ENCODE measurements at regions not wholly inside any gene's neighbourhood (a gene's known extent, or its start where the extent isn't known, plus 50 kb on each side); places are given as distances from the start of the nearest gene placed in this dataset.

DNA sequence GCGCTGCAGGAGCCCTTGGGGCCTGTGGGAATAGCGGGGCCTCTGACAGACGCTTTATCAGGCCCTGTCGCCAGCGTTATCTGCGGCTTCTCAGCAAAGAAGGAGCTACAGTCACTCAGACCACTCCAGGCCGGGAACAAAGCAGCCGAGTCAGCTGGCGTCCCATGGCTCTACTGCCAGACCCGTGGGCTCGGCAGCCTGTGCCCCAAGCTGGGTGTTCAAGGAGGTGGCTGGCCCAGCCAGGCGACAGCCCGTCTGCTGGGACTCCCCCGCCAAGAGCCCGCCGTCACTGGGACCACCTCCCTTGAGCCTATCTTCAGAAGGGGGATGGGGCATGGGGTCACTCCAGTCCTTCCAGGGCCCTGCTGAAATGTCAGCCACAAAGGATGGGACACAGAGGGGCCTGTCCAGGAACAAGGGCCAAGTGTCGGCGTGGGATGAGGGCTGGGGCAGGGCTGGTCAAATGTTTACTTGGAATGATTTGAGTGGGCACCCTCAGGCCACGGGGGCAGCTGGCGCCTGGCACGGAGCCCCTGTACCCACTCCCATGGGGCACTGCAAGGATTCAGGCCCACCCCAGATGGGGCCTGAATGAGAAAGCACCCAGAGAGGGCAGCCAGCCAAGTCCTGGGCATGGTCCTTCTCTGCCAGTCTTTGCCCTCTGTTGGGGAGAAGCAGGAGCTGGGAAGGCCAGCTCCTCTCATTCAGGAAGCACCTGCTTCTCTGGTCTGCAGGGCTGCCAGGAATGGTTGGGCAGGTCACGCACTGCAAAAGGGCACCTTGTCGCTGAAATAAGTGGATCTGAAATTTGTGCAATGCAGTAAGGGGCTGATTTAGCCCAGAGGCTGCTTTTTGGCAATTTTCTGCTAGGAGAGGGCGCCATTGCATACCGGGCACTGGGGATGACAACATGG, 148.3 kb downstream of the SMAD6 start (continued):
- no peak for TF ChIP-seq PYGO2 (tag; IDR thresholded peaks at IDR 0.05)
- TF ChIP-seq, protein P1, sequence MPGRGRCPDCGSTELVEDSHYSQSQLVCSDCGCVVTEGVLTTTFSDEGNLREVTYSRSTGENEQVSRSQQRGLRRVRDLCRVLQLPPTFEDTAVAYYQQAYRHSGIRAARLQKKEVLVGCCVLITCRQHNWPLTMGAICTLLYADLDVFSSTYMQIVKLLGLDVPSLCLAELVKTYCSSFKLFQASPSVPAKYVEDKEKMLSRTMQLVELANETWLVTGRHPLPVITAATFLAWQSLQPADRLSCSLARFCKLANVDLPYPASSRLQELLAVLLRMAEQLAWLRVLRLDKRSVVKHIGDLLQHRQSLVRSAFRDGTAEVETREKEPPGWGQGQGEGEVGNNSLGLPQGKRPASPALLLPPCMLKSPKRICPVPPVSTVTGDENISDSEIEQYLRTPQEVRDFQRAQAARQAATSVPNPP (IDR thresholded peaks at IDR 0.05; ENCODE audit: borderline replicate concordance, insufficient read depth, insufficient read length) = no peak
- TF ChIP-seq DEAF1 (CRISPR knock-in tag; IDR thresholded peaks at IDR 0.05) = no peak
- no peak for TF ChIP-seq SRSF7 (optimal IDR thresholded peaks at IDR 0.05; ENCODE audit: low read depth, low read length)
- no peak for TF ChIP-seq ZNF507 (tag; conservative IDR thresholded peaks at IDR 0.05)
- no peak for TF ChIP-seq PTRF (tag; IDR thresholded peaks at IDR 0.05)
- 0 out of 2 replicates have a peak, but pooled peaks have one; percentile 56 for TF ChIP-seq SMAD4 (CRISPR knock-in tag; conservative IDR thresholded peaks at IDR 0.05)
- no peak for TF ChIP-seq BHLHE40 (IDR thresholded peaks at IDR 0.05; ENCODE audit: low read length)
- TF ChIP-seq, protein P2, sequence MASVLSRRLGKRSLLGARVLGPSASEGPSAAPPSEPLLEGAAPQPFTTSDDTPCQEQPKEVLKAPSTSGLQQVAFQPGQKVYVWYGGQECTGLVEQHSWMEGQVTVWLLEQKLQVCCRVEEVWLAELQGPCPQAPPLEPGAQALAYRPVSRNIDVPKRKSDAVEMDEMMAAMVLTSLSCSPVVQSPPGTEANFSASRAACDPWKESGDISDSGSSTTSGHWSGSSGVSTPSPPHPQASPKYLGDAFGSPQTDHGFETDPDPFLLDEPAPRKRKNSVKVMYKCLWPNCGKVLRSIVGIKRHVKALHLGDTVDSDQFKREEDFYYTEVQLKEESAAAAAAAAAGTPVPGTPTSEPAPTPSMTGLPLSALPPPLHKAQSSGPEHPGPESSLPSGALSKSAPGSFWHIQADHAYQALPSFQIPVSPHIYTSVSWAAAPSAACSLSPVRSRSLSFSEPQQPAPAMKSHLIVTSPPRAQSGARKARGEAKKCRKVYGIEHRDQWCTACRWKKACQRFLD (CRISPR knock-in tag; IDR thresholded peaks at IDR 0.05) = no peak
- no peak for TF ChIP-seq CHD2 (IDR thresholded peaks at IDR 0.05; ENCODE audit: low read depth, low read length)
- TF ChIP-seq, protein P3, sequence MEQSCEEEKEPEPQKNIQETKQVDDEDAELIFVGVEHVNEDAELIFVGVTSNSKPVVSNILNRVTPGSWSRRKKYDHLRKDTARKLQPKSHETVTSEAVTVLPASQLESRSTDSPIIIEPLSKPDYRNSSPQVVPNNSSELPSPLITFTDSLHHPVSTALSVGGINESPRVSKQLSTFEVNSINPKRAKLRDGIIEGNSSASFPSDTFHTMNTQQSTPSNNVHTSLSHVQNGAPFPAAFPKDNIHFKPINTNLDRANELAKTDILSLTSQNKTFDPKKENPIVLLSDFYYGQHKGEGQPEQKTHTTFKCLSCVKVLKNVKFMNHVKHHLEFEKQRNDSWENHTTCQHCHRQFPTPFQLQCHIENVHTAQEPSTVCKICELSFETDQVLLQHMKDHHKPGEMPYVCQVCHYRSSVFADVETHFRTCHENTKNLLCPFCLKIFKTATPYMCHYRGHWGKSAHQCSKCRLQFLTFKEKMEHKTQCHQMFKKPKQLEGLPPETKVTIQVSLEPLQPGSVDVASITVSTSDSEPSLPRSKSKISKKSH (CRISPR knock-in tag; IDR thresholded peaks at IDR 0.05) = no peak
- peak; percentile 90 for TF ChIP-seq TFAP4 (CRISPR knock-in tag; IDR thresholded peaks at IDR 0.05; ENCODE audit: borderline replicate concordance)
- no peak for TF ChIP-seq HCFC1 (IDR thresholded peaks at IDR 0.05; ENCODE audit: low read depth, low read length)
- TF ChIP-seq ETV6 (IDR thresholded peaks at IDR 0.05; ENCODE audit: borderline replicate concordance in 1 of 2, low read depth in 2 of 2, low read length in 1 of 2) = no peak
- no peak for TF ChIP-seq ETV6 (CRISPR knock-in tag; IDR thresholded peaks at IDR 0.05; ENCODE audit: borderline replicate concordance)
- TF ChIP-seq ZNF12 (CRISPR knock-in tag; IDR thresholded peaks at IDR 0.05) = no peak
- no peak for TF ChIP-seq CSDE1 (IDR thresholded peaks at IDR 0.05)
- TF ChIP-seq, protein P4, sequence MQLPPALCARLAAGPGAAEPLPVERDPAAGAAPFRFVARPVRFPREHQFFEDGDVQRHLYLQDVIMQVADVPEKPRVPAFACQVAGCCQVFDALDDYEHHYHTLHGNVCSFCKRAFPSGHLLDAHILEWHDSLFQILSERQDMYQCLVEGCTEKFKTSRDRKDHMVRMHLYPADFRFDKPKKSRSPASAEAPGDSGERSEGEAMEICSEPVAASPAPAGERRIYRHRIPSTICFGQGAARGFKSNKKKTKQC (CRISPR knock-in tag; IDR thresholded peaks at IDR 0.05) = no peak
- TF ChIP-seq MBD2 (IDR thresholded peaks at IDR 0.05; ENCODE audit: borderline replicate concordance, low read depth) = no peak
- TF ChIP-seq ZNF75A (CRISPR knock-in tag; IDR thresholded peaks at IDR 0.05) = no peak
